DMS 273 (cell line): ENCODE measurements at regions not wholly inside any gene's neighbourhood (a gene's known extent, or its start where the extent isn't known, plus 50 kb on each side); places are given as distances from the start of the nearest gene placed in this dataset.

ENCODE experiments used
- DNase-seq: peaks from one replicate; lab custom pipeline; 2025; ENCODE audit not compliant: unreplicated experiment; lab: John Stamatoyannopoulos, UW

DNA sequence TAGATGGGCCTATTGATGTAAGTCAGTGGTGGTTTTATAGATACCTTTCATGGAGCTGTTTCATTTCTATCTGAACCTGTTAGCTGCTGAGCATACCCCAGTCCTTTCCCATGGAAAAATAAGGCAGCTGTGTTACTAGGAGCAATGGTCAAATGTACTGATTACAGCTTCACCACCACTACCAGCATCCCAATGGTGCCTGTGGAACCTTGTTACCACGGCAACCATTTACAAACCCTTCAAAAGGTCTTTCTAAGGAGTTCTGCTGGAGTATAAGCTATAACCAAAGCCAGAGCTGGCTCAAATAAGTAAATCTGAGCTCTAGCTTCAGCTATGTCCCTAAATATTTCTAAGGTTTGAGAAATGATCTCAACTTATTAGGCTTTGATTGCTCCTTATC lies 133.4 kb upstream of the ACP3 start:
- DNase-seq = no peak

- no peak for DNase-seq
These were observed 129.5 kb upstream of the ACP3 start for GRCh38 chr3:132187746-132188145.

- no peak for DNase-seq
These were observed 127.6 kb upstream of the ACP3 start for GRCh38 chr3:132189601-132190000.

DNA sequence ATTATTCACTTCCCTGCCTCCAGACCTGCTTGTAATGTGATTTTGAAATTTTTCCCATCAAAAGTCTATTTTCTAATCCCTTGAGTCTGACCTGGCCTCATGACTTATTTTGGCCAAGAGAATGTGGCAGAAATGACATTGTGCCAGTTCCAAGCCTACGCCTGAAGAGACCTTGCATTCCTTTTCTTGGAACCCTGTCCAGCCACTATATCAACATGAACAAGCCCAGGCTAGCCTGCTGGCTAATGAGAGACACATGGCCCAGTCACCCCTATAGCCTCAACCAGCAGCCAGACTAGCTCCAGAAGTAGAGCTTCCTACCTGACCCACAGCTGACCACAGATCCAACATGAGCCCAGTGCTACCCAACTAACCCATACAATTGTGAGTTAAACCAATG lies 121.1 kb upstream of the ACP3 start:
- no peak for DNase-seq

GRCh38 chr3:132198516-132198915 lies 118.7 kb upstream of the ACP3 start:
- DNase-seq = no peak

DNA sequence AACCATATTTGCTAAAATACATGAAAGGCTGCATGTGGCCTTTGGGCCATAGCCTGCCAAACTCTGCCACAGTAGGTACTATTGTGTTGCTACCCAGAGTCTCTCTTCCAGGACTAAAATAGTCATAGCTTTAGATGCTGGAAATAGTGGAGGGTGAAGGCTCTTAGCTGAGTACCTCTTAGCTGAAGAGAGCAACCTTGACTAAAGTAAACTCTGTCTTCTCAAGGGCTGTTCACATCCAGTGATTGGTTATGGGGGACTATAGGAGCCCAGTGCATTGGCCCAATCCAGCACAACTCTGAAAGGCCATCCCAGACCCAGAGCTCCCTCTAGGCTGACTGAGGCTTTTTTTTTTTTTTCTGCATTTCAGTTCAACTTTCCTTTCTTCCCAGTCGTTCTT lies 117.8 kb upstream of the ACP3 start:
- no peak for DNase-seq

DNA sequence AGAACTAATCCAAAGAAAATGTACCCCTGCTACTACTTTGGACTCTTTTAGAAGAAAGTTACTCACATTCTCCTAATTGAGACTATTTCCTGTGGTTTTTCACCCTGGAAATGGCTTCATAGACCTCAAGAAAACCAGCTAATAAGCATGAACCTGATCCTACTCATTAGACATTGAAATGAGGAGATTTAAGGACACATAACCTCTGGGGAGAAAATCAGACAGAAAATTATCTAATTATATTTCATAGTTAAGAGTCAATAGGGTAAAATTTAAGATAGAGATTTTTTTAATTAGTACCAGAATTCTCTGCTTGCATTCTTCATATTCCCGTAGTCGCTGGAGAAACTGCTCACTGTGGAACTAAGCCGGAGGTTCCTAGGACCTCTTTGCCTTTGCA lies 114.6 kb upstream of the ACP3 start:
- no peak for DNase-seq

DNA sequence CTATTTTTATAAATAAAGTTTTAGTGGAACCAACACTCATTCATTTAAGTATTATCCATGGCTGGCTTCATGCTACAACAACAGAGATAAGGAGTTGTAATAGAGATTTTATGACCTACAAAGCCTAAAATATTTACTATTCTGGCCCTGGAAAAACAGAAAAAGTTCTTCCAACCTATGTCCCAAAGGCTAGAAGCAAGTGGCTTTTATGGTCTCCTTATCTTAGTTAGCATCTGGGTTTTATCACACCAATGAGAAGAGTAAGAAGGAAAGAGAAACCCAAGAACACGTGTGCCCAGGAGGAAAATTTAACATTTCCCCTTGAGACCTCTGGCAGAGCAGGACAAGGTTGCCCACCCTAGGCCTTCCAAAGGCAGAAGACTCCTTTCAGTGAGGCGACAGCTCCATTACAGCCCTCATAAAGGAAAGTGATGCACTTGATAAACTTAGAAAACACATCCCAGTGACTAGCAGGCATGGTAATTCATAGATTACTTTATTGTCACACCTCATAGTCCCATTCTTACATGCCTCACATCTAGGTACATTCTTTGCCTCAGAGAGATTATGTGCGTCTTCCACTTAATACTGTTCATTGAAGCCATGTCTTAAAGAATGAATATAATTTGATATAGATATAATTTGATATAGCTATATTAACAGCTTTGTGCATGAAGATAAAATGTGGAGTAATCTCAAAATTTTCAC lies 113.2 kb upstream of the ACP3 start:
- DNase-seq = no peak

DNA sequence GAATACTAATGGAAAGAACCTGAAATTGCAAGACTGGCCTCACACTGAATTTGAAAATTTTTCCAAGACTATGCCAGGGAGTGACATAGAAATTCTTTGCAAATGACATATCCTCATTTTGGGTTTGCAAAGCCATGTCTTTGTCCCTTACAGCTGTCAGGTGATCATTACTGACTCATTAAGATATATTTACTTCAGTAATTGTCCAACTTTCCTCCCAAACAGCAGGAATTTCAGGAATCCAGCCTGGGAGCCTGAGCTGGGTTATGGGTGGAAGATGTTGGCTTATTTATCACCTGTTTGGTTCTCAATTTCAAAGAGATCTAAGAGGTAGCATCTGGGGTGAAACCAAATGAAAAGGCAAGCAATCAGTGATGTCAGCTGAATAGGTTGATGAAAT lies 111.6 kb upstream of the ACP3 start:
- no peak for DNase-seq

DNA sequence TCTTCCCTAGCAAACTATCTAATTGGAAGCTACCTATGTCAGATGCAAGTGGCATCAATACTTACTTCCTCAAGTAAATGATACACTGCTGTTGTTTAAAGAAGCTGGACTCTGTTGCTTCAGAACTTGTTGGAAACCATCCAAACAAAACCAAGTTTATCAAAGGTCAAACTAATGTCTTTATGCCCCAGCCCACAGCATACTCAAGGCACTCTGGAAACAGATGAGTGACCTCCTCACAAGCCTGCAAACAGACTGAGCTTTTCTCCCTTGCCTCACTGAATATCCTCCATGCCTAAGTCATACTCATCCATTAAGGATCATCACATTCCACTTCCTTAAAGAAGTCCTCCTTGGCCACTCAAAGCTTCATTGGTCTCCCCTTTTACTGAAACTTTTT lies 107.4 kb upstream of the ACP3 start:
- DNase-seq = no peak

DNA sequence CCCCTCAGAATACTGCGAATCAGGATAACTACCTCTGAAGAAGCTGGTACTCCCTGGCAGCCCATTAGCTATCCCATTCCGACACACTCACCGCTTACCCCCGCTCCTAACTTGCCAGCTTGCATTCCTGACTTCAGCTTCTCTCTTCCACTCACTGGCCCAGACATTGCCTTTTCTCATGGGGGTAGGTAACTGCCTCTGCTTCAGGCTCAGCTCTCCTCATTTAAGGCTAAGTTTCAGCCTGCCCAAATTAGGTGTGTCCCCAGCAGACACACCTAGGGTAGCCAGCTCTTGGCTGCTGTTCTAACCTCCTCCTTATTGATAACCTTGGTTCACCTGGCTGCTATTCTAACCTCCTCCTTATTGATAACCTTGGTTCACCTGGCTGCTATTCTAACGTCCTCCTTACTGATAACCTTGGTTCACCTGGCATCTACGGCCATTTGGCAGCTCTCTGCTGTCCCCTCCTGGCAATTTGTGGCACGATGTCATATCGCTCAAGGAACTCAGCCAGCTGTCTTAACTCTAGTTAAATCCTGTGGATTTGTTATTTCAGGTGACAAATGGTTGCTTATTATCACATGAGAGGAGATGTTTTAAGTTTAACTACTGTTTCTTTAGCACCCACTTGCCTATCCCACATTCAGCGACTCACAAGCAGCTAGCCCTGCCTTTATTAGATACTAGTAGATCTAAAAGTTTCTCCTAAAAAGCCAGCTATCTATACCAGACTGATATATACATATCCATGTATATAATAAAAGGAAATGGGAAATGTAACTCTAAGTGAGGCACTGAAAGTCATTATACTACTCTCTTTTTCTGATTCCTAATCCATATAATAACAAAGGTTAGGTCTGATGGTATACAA lies 106.5 kb upstream of the ACP3 start:
- DNase-seq = peak; percentile 62

GRCh38 chr3:132211896-132212295 lies 105.3 kb upstream of the ACP3 start:
- no peak for DNase-seq

- no peak for DNase-seq
These were observed 98.1 kb upstream of the ACP3 start for GRCh38 chr3:132218817-132219755.

DNA sequence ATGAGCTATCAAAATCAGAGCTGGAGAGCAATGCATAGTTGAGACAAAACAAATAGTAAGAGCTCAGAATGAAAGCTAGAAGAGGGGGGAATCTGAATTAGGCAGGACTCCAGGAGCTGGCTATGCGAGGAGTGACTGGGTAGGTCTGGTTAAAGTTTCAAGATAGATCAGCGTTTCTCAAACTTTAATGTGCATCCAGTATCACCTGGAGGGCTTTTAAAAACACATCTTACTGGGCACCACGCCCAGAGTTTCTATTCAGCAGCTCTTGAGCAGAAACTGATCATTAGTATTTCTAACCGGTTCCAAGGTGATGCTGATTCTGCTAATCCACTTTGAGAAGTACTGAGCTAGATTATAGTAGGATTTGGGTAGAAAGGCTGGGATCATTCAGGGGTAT lies 96.2 kb upstream of the ACP3 start:
- no peak for DNase-seq

GRCh38 chr3:132222868-132223538 lies 94.2 kb upstream of the ACP3 start:
- peak; percentile 71 for DNase-seq

GRCh38 chr3:132225664-132226063 lies 91.5 kb upstream of the ACP3 start:
- no peak for DNase-seq

DNA sequence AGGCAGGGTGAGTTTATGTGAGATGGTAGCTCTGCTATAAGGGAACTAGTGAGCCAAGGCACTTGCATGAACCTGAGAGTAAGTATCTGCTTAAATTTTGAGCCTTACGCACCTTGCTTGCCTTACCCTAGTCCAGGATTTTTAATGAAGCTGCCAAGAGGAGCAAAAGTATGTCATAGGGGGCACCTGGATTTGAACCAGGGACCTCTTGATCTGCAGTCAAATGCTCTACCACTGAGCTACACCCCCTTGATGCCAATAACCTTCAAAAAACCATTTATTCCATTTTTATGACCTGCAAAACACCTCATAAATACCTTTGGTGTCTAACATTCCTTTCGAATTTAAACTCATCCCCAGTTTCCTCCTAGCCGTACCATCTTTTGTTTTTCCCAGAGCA lies 88.3 kb upstream of the ACP3 start:
- peak; percentile 82 for DNase-seq

GRCh38 chr3:132229641-132230040 lies 87.6 kb upstream of the ACP3 start:
- peak; percentile 13 for DNase-seq

GRCh38 chr3:132230156-132231000 lies 86.8 kb upstream of the ACP3 start:
- no peak for DNase-seq

GRCh38 chr3:132231633-132232032 lies 85.6 kb upstream of the ACP3 start:
- peak; percentile 84 for DNase-seq
